OCI-LY1 (cell line): ENCODE measurements at regions not wholly inside any gene's neighbourhood (a gene's known extent, or its start where the extent isn't known, plus 50 kb on each side); places are given as distances from the start of the nearest gene placed in this dataset.

Source experiments
- H2AFZ ChIP-seq: fragments of 200-600 bp; sonication (generic), shearing (Covaris generic); 2 replicates; pipeline ENCODE4 v1.6.0; 2014; ENCODE audit warnings: antibody characterized with exemption, mild to moderate bottlenecking, low read length
- H3F3A ChIP-seq: fragments of 200-600 bp; sonication (generic), shearing (Covaris generic); 2 replicates; pipeline ENCODE4 v1.6.0; 2014; ENCODE audit warnings: mild to moderate bottlenecking, antibody characterized with exemption, low read length, moderate library complexity; ENCODE audit not compliant: insufficient read depth
- H3K27ac ChIP-seq: fragments of 200-600 bp; sonication (generic); 2 replicates; pipeline ENCODE4 v1.5.1; 2014; ENCODE audit warnings: low read length, mixed run types, mild to moderate bottlenecking, low read depth; ENCODE audit not compliant: poor library complexity, severe bottlenecking
- H3K27me3 ChIP-seq: fragments of 200-600 bp; sonication (generic); 2 replicates; pipeline ENCODE4 v1.6.0; 2014; ENCODE audit warnings: antibody characterized with exemption, mild to moderate bottlenecking, low read length, moderate library complexity; ENCODE audit not compliant: insufficient read depth
- H3K36me3 ChIP-seq: fragments of 200-600 bp; sonication (generic); 2 replicates; pipeline ENCODE4 v1.6.1; 2014; ENCODE audit warnings: mild to moderate bottlenecking, antibody characterized with exemption, low read length, moderate library complexity, mixed read lengths; ENCODE audit not compliant: insufficient read depth
- H3K4me1 ChIP-seq: fragments of 200-600 bp; sonication (generic); 2 replicates; pipeline ENCODE4 v1.5.1; 2014; ENCODE audit warnings: mild to moderate bottlenecking, low read length, moderate library complexity; ENCODE audit not compliant: insufficient read depth, severe bottlenecking
- H3K4me2 ChIP-seq: fragments of 200-600 bp; sonication (generic), shearing (Covaris generic); 2 replicates; pipeline ENCODE4 v1.6.1; 2014; ENCODE audit warnings: low read length
- H3K4me3 ChIP-seq: fragments of 200-600 bp; sonication (generic); 2 replicates; pipeline ENCODE4 v1.5.1; 2014; ENCODE audit warnings: low read length, low read depth, mild to moderate bottlenecking, mixed read lengths; ENCODE audit not compliant: poor library complexity, severe bottlenecking
- H3K79me2 ChIP-seq: fragments of 200-600 bp; shearing (Covaris generic); 2 replicates; pipeline ENCODE4 v1.6.1; 2016; ENCODE audit warnings: mixed run types, low read length, mixed read lengths; ENCODE audit not compliant: insufficient read depth
- H3K9ac ChIP-seq: fragments of 200-600 bp; sonication (generic), shearing (Covaris generic); 2 replicates; pipeline ENCODE4 v1.6.1; 2014; ENCODE audit warnings: mild to moderate bottlenecking, low read length, mixed read lengths
- H3K9me2 ChIP-seq: fragments of 200-600 bp; sonication (generic), shearing (Covaris generic); 2 replicates; pipeline ENCODE4 v1.6.1; 2014; ENCODE audit warnings: low read depth, mild to moderate bottlenecking, low read length, mixed read lengths
- H3K9me3 ChIP-seq: fragments of 200-600 bp; shearing (Covaris generic); 2 replicates; pipeline ENCODE4 v1.6.1; 2014; ENCODE audit warnings: low read length, mixed read lengths
- H4K20me1 ChIP-seq: fragments of 200-600 bp; sonication (generic), shearing (Covaris generic); 2 replicates; pipeline ENCODE4 v1.6.0; 2016; ENCODE audit warnings: mild to moderate bottlenecking, low read length; ENCODE audit not compliant: insufficient read depth
- CTCF ChIP-seq: fragments of 200-600 bp; sonication (generic), shearing (Covaris generic); IDR thresholded peaks from 2 replicates; pipeline ENCODE4 v1.5.1; 2017; ENCODE audit warnings: mild to moderate bottlenecking, antibody characterized with exemption, low read length, moderate library complexity, mixed read lengths
- EZH2 ChIP-seq: fragments of 200-600 bp; sonication (generic), shearing (Covaris generic); IDR thresholded peaks from 2 replicates; pipeline ENCODE4 v1.8.0; 2017; ENCODE audit warnings: borderline replicate concordance, mixed run types, mild to moderate bottlenecking, antibody characterized with exemption, low read length, moderate library complexity, mixed read lengths

- H3K9me3 ChIP-seq: no peaks in the 10 kb centered on the region
- H3K79me2 ChIP-seq: no peaks in the 10 kb centered on the region
- no peak overlapping the region for H2AFZ ChIP-seq
- TF ChIP-seq CTCF (no peak), EZH2 (no peak)
- no peaks in the 10 kb centered on the region for H3K4me1 ChIP-seq
- no peak overlapping the region for H3K4me3 ChIP-seq
- H4K20me1 ChIP-seq: no peaks in the 10 kb centered on the region
- no peak overlapping the region for H3K4me2 ChIP-seq
- H3K9ac ChIP-seq: no peak overlapping the region
- no peaks in the 10 kb centered on the region for H3K27me3 ChIP-seq
- H3K9me2 ChIP-seq: no peaks in the 10 kb centered on the region
- H3K36me3 ChIP-seq: no peaks in the 10 kb centered on the region
- H3F3A ChIP-seq: no peaks in the 10 kb centered on the region
- H3K27ac ChIP-seq: no peak overlapping the region
These were observed 1369.1 kb upstream of the AGA start for GRCh38 chr4:178811356-178811755.

GRCh38 chr4:178812866-178813265 is 1370.6 kb upstream of the AGA start:
- TF ChIP-seq EZH2: no peak
- TF ChIP-seq CTCF: no peak
- H3F3A ChIP-seq: no peaks in the 10 kb centered on the region
- no peaks in the 10 kb centered on the region for H3K9me2 ChIP-seq
- no peak overlapping the region for H3K4me2 ChIP-seq
- H3K4me3 ChIP-seq: no peak overlapping the region
- H3K79me2 ChIP-seq: no peaks in the 10 kb centered on the region
- no peak overlapping the region for H3K9ac ChIP-seq
- H2AFZ ChIP-seq: no peak overlapping the region
- no peaks in the 10 kb centered on the region for H4K20me1 ChIP-seq
- H3K36me3 ChIP-seq: no peaks in the 10 kb centered on the region
- no peaks in the 10 kb centered on the region for H3K9me3 ChIP-seq
- H3K27me3 ChIP-seq: no peaks in the 10 kb centered on the region
- no peaks in the 10 kb centered on the region for H3K4me1 ChIP-seq
- no peak overlapping the region for H3K27ac ChIP-seq

GRCh38 chr4:178814908-178815307 is 1372.7 kb upstream of the AGA start:
- Histone ChIP-seq H3K36me3 (no peaks in the 10 kb centered on the region), H3K9me3 (no peaks in the 10 kb centered on the region), H3K27ac (no peak overlapping the region), H4K20me1 (no peaks in the 10 kb centered on the region), H3F3A (no peaks in the 10 kb centered on the region), H2AFZ (no peak overlapping the region), H3K27me3 (no peaks in the 10 kb centered on the region), H3K79me2 (no peaks in the 10 kb centered on the region), H3K9me2 (no peaks in the 10 kb centered on the region), H3K4me1 (no peaks in the 10 kb centered on the region), H3K4me3 (no peak overlapping the region), H3K4me2 (no peak overlapping the region), H3K9ac (no peak overlapping the region)
- TF ChIP-seq EZH2 (no peak), CTCF (no peak)
